ENCODE measurements at regions not wholly inside any gene's neighbourhood (a gene's known extent, or its start where the extent isn't known, plus 50 kb on each side); places are given as distances from the start of the nearest gene placed in this dataset.
"Not testable (repeated sequence)": the region's sequence is repeated elsewhere in the genome, so short reads cannot be mapped to it uniquely, and the experiment has no call there.

- no peak for DNase-seq (ENCODE audit: low read depth in 4 of 4, low spot score in 3 of 4)
Observed at GRCh38 chr21:17390569-17390968, 122.3 kb upstream of the CXADR start.

- no peak for DNase-seq (ENCODE audit: low read depth in 4 of 4, low spot score in 3 of 4)
Observed at GRCh38 chr21:17391811-17392340, 121.0 kb upstream of the CXADR start.

- no peak for DNase-seq (ENCODE audit: low read depth in 4 of 4, low spot score in 3 of 4)
Observed at GRCh38 chr21:17393413-17393812, 119.4 kb upstream of the CXADR start.

GRCh38 chr21:17396948-17397347 lies 115.9 kb upstream of the CXADR start:
- DNase-seq (ENCODE audit: low read depth in 4 of 4, low spot score in 3 of 4): no peak

- no peak for DNase-seq (ENCODE audit: low read depth in 4 of 4, low spot score in 3 of 4)
Observed at GRCh38 chr21:17397703-17398102, 115.1 kb upstream of the CXADR start.

DNA sequence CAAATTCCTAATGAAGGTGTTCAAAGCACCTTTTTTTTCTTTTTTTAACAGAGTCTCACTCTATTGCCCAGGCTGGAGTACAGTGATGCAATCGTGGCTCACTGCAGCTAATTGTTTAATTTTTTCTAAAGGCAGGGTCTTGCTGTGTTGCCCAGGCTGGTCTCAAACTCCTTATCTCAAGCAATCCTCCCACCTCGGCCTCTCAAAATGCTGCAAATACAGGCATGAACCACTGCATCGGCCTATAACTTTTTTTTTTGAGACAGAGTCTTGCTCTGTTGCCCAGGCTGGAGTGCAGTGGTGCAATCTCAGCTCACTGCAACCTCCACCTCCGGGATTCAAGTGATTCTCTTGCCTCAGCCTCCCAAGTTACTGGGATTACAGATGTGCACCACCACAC lies 113.9 kb upstream of the CXADR start:
- DNase-seq (ENCODE audit: low read depth in 4 of 4, low spot score in 3 of 4): not testable (repeated sequence)

GRCh38 chr21:17402937-17403336 lies 109.9 kb upstream of the CXADR start:
- DNase-seq (ENCODE audit: low read depth in 4 of 4, low spot score in 3 of 4): no peak

DNA sequence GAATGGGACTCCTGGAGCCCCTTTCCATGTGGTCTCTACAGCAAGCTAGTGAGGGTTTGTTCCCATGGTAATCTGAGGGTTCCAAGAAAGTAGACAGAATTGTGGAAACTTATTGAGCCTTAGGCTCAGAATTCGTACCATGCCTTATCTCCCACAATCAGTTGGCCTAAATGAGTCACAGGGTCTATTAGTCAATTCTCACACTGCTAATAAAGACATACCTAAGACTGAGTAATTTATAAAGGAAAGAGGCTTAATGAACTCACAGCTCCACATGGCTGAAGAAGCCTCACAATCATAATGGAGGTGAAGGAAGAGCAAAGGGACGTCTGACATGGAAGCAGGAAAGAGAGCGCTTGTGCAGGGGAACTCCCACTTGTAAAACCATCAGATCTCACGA lies 106.6 kb upstream of the CXADR start:
- DNase-seq (ENCODE audit: low read depth in 4 of 4, low spot score in 3 of 4): no peak

GRCh38 chr21:17414766-17415165 lies 98.1 kb upstream of the CXADR start:
- no peak for DNase-seq (ENCODE audit: low read depth in 4 of 4, low spot score in 3 of 4)

DNA sequence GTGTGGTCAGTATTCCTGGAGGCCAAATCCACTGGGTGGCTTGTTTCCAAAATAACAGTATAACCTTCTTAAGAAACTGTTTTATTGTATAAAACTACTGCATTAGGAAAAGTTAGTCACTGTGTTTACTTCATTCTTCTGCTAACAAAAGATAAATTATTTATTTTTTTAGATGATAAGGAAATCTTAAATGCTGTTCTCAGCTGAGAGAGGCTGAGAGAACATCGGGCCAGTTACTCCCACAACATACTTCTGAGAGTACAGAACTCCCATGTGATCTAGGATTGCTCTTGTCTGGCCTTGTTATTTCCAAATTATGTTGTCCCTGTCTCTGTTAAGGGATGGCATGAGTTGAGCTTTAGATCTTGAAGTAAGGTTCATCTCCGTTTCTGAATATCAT lies 96.7 kb upstream of the CXADR start:
- no peak for DNase-seq (ENCODE audit: low read depth in 4 of 4, low spot score in 3 of 4)

DNA sequence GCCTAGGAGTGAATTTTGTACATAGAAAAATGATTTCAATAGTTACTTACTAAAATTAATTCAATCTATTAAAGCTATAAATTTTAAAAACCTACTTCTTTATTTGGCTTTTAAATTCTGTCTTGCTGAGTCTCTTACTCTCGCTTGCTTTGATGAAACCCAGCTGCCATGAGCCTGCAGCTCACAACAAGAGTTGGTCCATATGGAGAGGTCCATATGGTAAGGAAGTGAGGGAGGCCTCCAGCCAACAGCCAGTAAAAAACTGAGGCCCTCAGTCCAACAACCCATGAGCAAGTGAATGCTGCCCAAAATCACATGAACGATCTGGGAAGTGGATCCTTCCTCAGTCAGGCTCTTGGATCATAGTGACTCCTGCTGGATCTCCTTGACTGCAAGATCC lies 89.9 kb upstream of the CXADR start:
- peak in 1 of 4 donors; percentile 12 for DNase-seq (ENCODE audit: low read depth in 4 of 4, low spot score in 3 of 4)

- DNase-seq (ENCODE audit: low read depth in 4 of 4, low spot score in 3 of 4): no peak
Observed at GRCh38 chr21:17427157-17427556, 85.7 kb upstream of the CXADR start.

DNA sequence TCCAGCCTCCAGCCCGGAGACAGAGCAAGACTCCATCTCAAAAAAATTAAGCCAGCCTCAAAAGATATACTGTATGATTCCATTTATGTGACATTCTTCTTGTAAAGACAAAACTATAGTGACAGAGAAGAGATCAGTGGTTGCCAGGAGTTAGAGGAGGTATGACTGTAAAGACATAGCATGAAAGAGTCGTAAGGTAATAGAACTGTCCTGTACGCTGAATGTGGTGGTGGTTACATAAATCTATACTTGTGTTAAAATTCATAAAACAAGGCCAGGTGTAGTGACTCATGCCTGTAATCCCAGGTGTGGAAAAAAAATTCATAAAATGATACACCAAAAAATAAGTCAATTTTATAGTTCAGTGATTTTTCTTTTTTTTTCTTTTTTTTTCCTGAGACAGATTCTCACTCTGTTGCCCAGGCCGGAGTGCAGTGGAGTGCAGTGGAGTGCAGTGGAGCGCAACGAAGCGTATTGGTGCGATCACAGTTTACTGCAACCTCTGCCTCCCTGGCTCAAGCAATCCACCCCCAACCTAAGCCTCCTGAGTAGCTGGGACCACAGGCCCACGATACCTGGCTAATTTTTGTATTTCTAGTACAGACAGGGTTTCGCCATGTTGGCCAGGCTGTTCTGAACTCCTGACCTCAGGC lies 84.9 kb upstream of the CXADR start:
- no peak for DNase-seq (ENCODE audit: low read depth in 4 of 4, low spot score in 3 of 4)

GRCh38 chr21:17428484-17428869 lies 84.4 kb upstream of the CXADR start:
- DNase-seq (ENCODE audit: low read depth in 4 of 4, low spot score in 3 of 4): no peak

DNA sequence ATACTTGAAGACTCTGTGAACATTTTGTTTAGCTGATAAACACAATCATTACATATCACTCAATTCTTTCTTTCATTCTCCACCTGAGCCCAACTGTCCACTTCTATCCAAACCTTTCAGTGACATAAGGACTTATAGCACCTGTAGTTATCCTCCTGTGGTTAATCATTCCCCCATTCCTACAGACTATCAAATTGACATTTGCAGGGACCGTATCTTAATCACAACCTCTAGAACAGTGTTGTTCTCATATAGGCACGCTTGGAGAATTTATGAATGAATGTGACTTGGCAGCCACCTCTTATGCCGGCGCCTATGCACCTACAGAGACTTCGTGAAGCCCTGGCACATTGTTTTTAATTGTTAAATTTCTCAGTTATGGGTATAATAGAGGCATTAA lies 83.9 kb upstream of the CXADR start:
- no peak for DNase-seq (ENCODE audit: low read depth in 4 of 4, low spot score in 3 of 4)

GRCh38 chr21:17429936-17430335 lies 82.9 kb upstream of the CXADR start:
- no peak for DNase-seq (ENCODE audit: low read depth in 4 of 4, low spot score in 3 of 4)

GRCh38 chr21:17432732-17433057 lies 80.1 kb upstream of the CXADR start:
- no peak for DNase-seq (ENCODE audit: low read depth in 4 of 4, low spot score in 3 of 4)

DNA sequence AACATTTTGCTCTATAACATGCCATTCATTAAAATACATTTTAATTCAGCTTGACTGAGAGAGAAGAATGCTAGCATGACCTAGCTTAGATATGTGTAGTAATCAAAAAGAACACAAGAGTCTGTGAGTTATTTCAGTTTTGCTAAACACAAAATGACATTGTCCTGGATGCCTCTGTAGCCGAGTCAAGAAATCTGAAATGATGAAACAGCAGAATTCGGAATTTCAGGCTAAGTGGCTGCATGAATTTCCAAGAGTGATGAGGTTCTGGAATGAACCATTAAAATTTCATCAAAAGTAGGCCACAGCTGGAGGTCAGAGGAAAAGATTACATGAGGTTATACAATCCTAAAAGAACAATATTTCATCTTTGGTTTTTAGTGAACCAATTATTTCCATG lies 79.1 kb upstream of the CXADR start:
- DNase-seq (ENCODE audit: low read depth in 4 of 4, low spot score in 3 of 4): no peak

- no peak for DNase-seq (ENCODE audit: low read depth in 4 of 4, low spot score in 3 of 4)
Observed at GRCh38 chr21:17435565-17436543, 77.0 kb upstream of the CXADR start.

- no peak for DNase-seq (ENCODE audit: low read depth in 4 of 4, low spot score in 3 of 4)
Observed at GRCh38 chr21:17436626-17437111, 76.2 kb upstream of the CXADR start.

GRCh38 chr21:17438635-17439034 lies 74.2 kb upstream of the CXADR start:
- DNase-seq (ENCODE audit: low read depth in 4 of 4, low spot score in 3 of 4): no peak

DNA sequence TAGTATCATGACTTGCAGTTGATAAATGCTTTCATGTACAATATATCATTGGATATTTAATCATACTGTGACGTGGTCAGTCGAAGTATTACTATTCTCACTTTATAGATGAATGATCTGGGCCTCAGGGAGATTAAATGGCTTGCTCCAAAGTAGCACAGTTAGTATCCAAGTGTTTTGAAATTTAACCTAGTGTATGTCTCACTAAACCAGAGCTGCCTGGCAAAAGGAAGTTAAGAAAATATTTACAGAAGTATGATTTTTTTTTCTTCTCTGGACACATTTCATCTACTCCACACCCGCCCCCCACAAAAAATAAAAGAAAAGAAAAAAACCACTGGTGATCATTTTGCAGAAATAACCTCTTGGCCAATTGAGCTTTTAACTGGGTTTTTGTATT lies 71.9 kb upstream of the CXADR start:
- DNase-seq (ENCODE audit: low read depth in 4 of 4, low spot score in 3 of 4): no peak
